Vagina (tissue), 2 donors: ENCODE measurements at regions not wholly inside any gene's neighbourhood (a gene's known extent, or its start where the extent isn't known, plus 50 kb on each side); places are given as distances from the start of the nearest gene placed in this dataset.

Source experiments
- DNase-seq, 2 donors: peaks; one replicate each; pipeline ENCODE4 v3.0.0-alpha.2; 2017; ENCODE audit errors: extremely low spot score in 2 of 2
- H3K27ac ChIP-seq: fragments of 200-600 bp; sonication (generic); one replicate; pipeline ENCODE4 v1.5.1; 2019
- H3K27me3 ChIP-seq: fragments of 200-600 bp; sonication (generic); one replicate; pipeline ENCODE4 v1.5.1; 2019
- H3K36me3 ChIP-seq, 2 donors: fragments of 200-600 bp; sonication (generic); one replicate each; pipeline ENCODE4 v1.5.1; 2017 to 2019
- H3K4me1 ChIP-seq: fragments of 200-600 bp; sonication (generic); one replicate; pipeline ENCODE4 v1.5.1; 2019
- H3K4me3 ChIP-seq, 2 donors: fragments of 200-600 bp; sonication (generic); 1 replicate in 1 of 2; 2 replicates in 1 of 2; pipeline ENCODE4 v1.5.1; 2016 to 2019
- H3K9me3 ChIP-seq: fragments of 200-600 bp; sonication (generic); one replicate; pipeline ENCODE4 v1.5.1; 2019
- CTCF ChIP-seq, 3 experiments: fragments of 450-650 bp in 2 of 3; fragments of 200-600 bp in 1 of 3; sonication (generic) in 1 of 3; IDR thresholded peaks; one replicate each; pipeline ENCODE4 v1.5.1; 2017 to 2019; ENCODE audit warnings: antibody characterized with exemption in 3 of 3, mild to moderate bottlenecking in 2 of 3, moderate library complexity in 2 of 3
- POLR2A ChIP-seq, 2 donors: fragments of 450-650 bp; IDR thresholded peaks; one replicate each; pipeline ENCODE4 v1.6.1; 2017; ENCODE audit warnings: antibody characterized with exemption in 2 of 2, mild to moderate bottlenecking in 2 of 2, moderate library complexity in 2 of 2
- POLR2AphosphoS5 ChIP-seq, 2 donors: sonication (generic); formaldehyde crosslinking; IDR thresholded peaks; one replicate each; pipeline ENCODE4 v1.9.0; 2017; ENCODE audit warnings: antibody characterized with exemption in 2 of 2, mild to moderate bottlenecking in 2 of 2, low read depth in 1 of 2; ENCODE audit not compliant: insufficient read depth in 1 of 2
- intact Hi-C: fragments of 100-400 bp; cut with DNase I; formaldehyde crosslinking; loops from one replicate; pipeline ENCODE4 v1.15.1; 2023

GRCh38 chr3:124520970-124521369 is 209.3 kb upstream of the UMPS start:
- no peak overlapping the region for H3K4me3 ChIP-seq
- H3K27me3 ChIP-seq = no peaks in the 10 kb centered on the region
- intact Hi-C loops = no loop called here
- no peaks in the 10 kb centered on the region for H3K36me3 ChIP-seq
- no peak for DNase-seq
- no peaks in the 10 kb centered on the region for H3K4me1 ChIP-seq
- TF ChIP-seq CTCF (IDR thresholded peaks at IDR 0.05) (no peak), POLR2A (IDR thresholded peaks at IDR 0.05) (no peak), POLR2AphosphoS5 (IDR thresholded peaks at IDR 0.05; ENCODE audit: insufficient read depth in 1 of 2, low read depth in 1 of 2) (no peak)
- H3K27ac ChIP-seq = no peak overlapping the region
- H3K9me3 ChIP-seq = no peaks in the 10 kb centered on the region

GRCh38 chr3:124522082-124522625 is 208.1 kb upstream of the UMPS start:
- no peak overlapping the region for H3K4me3 ChIP-seq
- no peaks in the 10 kb centered on the region for H3K36me3 ChIP-seq
- no peak overlapping the region for H3K27ac ChIP-seq
- intact Hi-C loops = no loop called here
- H3K4me1 ChIP-seq = no peaks in the 10 kb centered on the region
- TF ChIP-seq POLR2A (IDR thresholded peaks at IDR 0.05) (no peak), POLR2AphosphoS5 (IDR thresholded peaks at IDR 0.05; ENCODE audit: insufficient read depth in 1 of 2, low read depth in 1 of 2) (no peak), CTCF (IDR thresholded peaks at IDR 0.05) (no peak)
- H3K27me3 ChIP-seq = no peaks in the 10 kb centered on the region
- no peaks in the 10 kb centered on the region for H3K9me3 ChIP-seq
- no peak for DNase-seq

DNA sequence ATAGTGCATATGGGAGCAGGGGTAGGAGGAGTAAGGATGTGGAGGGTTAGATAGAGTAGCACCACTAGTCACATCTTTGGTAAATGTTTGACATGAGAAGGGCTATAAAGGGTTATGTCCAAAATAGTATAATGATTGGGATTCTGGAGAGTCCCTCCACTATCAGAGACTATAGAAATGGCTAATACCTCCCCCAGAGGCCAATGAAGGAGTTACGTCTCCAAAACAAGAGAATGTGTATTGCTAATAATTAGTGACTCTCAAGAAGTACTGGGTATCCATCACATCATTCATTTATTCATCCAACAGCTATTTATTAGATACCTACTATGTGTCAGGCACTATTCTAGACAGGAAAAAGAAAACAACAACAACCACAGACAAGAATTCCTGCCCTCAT is 203.7 kb upstream of the UMPS start:
- H3K9me3 ChIP-seq = no peaks in the 10 kb centered on the region
- no peak overlapping the region for H3K4me3 ChIP-seq
- H3K27me3 ChIP-seq = no peaks in the 10 kb centered on the region
- no peaks in the 10 kb centered on the region for H3K4me1 ChIP-seq
- intact Hi-C loops = no loop called here
- H3K27ac ChIP-seq = no peak overlapping the region
- DNase-seq = no peak
- H3K36me3 ChIP-seq = no peaks in the 10 kb centered on the region
- TF ChIP-seq POLR2AphosphoS5 (IDR thresholded peaks at IDR 0.05; ENCODE audit: insufficient read depth in 1 of 2, low read depth in 1 of 2) = no peak
- no peak for TF ChIP-seq POLR2A (IDR thresholded peaks at IDR 0.05)
- no peak for TF ChIP-seq CTCF (IDR thresholded peaks at IDR 0.05)

DNA sequence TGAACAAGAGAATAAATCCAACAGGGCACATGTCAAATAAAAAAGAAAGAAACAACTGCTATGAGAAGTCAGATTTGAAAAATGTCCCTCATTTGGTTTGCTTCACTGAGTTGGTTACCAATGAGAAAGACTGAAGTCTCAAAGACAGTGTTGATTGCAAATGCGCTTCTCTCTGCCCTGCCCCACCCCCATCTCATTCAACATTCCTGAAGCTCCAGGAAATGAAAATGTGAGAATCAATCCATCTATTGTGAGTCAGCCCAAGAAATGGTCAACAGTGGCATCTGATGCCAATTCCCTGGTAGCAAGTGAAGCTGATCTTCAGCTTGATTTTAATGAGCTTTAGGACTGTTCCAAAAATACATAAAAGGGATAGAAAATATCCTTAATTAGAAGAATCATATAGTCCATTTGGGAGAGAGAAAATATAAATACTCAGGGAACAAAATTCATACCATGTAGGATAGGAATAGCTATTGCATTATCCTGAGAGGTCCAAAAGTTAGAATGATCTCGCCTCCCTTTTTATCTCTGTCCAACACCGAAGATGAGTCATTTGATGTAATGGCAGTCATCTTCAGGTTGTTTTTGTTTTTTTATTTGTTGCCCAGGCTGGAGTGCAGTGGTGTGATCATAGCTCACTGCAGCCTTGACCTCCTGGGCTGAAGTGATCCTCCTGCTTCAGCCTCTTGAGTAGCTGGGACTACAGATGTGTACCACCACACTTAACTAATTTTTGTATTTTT is 200.3 kb upstream of the UMPS start:
- Histone ChIP-seq H3K36me3 (no peaks in the 10 kb centered on the region), H3K4me3 (no peak overlapping the region), H3K9me3 (no peaks in the 10 kb centered on the region), H3K27ac (no peak overlapping the region), H3K27me3 (no peaks in the 10 kb centered on the region), H3K4me1 (no peaks in the 10 kb centered on the region)
- intact Hi-C loops = no loop called here
- TF ChIP-seq POLR2AphosphoS5 (IDR thresholded peaks at IDR 0.05; ENCODE audit: insufficient read depth in 1 of 2, low read depth in 1 of 2) (no peak), POLR2A (IDR thresholded peaks at IDR 0.05) (no peak), CTCF (IDR thresholded peaks at IDR 0.05) (no peak)
- no peak for DNase-seq

GRCh38 chr3:124530916-124531315 is 199.3 kb upstream of the UMPS start:
- intact Hi-C loops = no loop called here
- TF ChIP-seq POLR2A (IDR thresholded peaks at IDR 0.05) = no peak
- no peak for TF ChIP-seq CTCF (IDR thresholded peaks at IDR 0.05)
- no peak for TF ChIP-seq POLR2AphosphoS5 (IDR thresholded peaks at IDR 0.05; ENCODE audit: insufficient read depth in 1 of 2, low read depth in 1 of 2)
- Histone ChIP-seq H3K4me3 (no peak overlapping the region), H3K36me3 (no peaks in the 10 kb centered on the region), H3K27me3 (no peaks in the 10 kb centered on the region), H3K27ac (no peak overlapping the region), H3K4me1 (no peaks in the 10 kb centered on the region), H3K9me3 (no peaks in the 10 kb centered on the region)
- DNase-seq = no peak
